Activated CD4-positive, alpha-beta T cell treated with anti-CD3 and anti-CD28 coated beads, Interleukin-2, amount 50 U/mL, for 4 hours (primary cell): ENCODE measurements at regions not wholly inside any gene's neighbourhood (a gene's known extent, or its start where the extent isn't known, plus 50 kb on each side); places are given as distances from the start of the nearest gene placed in this dataset.
"Not testable (repeated sequence)": the region's sequence is repeated elsewhere in the genome, so short reads cannot be mapped to it uniquely, and the experiment has no call there.

Source experiments
- DNase-seq, 2 experiments: peaks; one replicate each; pipeline ENCODE4 v3.0.0-alpha.2; 2020

DNA sequence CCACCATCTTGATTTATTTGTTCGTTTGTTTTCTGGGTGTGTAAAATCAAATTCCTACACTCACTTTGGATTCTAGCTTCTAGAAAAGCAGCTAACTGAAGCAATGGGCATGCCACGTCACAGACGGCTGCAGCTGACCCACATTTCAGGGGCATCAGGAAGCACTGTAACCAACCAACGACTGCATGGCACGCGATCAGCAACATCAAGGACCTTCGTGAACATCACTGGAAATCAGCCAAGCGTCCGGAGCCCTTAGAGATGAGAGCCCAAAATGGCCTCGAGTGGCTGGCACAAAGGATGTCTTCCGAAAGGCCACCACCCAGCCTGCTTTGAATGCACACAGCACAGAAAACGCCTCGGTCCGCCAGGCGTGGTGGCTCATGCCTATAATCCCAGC, 191.1 kb downstream of the OLFM1 start:
- DNase-seq, result no peak

DNA sequence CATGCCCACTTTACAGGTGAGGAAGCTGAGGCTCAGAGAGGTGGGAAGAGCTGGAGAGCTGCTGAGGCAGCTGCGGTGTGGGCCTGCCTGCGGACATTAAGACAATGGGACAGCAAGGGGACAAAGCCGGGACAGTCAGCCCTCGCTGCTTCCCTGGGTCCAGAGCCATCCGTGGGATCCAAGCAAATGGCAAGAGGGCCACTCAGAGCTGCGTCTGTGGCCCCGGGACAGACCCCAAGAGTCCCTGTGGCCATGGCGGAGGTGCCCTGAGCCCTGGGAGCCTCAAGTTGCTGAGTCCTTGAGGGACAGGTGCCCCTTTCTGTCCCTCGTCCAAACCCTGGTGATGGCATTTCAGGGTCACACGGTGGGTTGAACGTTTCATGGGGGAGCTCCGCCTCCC, 191.9 kb downstream of the OLFM1 start:
- no peak for DNase-seq

GRCh38 chr9:135279834-135280393, 192.4 kb downstream of the OLFM1 start:
- no peak for DNase-seq

- DNase-seq, result no peak
These were observed 193.2 kb downstream of the OLFM1 start for GRCh38 chr9:135280666-135281065.

DNA sequence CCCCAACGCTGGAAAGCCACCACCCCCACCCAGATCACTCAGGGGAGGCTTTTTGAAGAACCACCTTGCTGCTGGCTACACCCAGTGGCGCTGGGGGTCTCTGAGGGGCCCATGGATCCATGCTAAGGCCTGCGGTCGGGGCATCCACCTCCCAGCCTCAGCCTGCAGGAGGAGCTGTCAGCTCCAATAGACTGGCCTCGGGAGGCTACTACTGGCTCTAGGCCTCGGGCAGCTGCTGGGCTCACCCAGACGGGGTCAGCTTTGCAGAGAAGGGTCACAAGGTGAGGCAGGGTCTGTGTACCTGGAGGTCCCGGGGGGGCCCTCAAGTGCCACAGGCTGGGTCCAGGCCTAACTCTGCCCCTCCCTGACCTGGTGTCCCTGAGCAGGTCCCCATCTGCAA, 193.7 kb downstream of the OLFM1 start:
- no peak for DNase-seq

DNA sequence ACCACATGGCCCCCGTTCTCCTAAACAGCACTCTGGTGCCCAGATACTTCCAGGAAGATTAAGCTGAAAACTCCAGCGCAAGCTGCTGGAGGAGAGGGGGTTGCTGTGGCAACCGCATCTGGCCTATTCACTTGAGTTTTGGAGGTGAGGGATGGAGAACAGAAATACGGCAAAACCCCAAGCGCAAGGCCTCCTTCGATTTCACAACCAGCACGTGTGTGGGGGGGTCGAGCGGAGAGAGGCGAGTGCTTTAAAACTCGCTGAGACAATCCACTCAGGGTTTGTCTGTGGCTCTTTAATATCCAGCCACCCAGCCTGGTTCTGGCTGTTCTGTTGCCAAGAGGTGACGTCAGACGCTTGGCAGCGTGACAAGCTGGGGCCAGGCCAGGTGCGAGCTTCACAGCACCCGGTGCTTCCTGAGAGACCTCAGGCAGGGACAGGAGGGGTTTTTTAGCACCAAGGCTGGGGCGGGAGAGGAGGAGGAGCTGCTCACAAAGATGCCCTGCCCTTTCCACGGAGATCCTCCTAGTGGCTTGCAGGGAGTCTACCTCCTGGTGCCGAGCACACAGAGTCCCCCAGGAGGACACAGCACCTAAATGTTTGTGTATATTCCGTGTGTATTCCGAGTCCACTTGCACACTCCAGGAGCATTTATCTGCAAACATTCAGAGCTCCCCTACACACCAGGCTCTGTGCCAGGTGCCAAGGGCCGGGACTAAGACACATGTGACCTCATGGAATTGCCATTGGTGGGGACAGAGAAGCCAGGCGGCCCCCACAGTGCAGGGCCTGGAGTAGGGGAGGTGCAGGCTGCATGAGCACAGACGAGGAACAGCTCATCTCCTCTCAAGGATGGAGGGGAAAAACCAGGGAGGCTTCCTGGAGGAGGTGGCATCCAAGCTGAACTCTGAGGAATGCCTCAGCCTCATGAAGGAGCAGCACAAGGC, 194.6 kb downstream of the OLFM1 start:
- DNase-seq, result no peak

GRCh38 chr9:135282808-135283207, 195.3 kb downstream of the OLFM1 start:
- DNase-seq, result no peak

GRCh38 chr9:135283671-135284070, 195.9 kb upstream of the PPP1R26 start:
- DNase-seq, result no peak

- no peak for DNase-seq
These were observed 195.0 kb upstream of the PPP1R26 start for GRCh38 chr9:135284386-135285134.

DNA sequence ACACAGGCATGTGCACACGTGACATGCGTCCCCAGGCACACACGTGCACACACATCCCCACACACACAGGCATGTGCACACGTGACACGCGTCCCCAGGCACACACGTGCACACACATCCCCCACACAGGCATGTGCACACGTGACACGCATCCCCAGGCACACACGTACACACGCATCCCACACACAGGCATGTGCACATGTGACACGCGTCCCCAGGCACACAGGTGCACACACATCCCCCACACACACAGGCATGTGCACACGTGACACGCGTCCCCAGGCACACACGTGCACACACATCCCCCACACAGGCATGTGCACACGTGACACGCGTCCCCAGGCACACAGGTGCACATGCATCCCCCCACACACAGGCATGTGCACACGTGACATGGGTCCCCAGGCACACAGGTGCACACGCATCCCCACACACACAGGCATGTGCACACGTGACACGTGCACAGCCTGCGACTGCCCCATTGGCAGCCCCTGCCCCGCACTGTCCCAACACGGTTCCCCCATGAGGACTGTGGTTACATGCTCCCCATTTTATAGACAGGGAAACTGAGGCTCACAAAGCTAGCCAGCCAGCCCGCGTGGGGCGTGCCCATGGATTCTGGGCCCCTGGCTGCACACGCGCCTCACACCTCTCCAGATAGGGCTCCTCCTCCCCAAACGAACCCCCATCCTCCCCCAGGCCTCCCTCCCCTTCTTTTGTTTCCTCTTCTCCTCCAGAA, 193.2 kb upstream of the PPP1R26 start:
- not testable (repeated sequence) for DNase-seq

DNA sequence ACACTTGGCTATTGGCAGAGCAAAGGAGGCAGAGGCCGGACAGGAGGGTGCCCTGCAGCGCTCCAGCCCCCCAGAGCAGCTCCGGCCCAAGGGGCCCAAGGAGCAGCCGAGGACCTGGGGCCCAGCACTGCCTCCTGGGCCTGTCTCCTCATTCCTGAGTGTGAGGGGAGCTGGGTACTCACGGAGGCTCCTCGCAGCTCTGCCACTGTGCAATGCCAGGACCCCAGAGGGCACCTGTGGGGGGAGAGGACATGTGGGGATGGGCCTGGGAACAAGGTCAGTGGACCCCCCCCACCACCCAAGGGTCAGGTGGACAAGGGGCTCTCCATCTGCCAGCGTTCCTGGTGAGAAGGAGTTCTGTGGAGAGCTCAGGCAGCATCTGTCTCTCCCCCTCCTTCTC, 192.6 kb upstream of the PPP1R26 start:
- no peak for DNase-seq

DNA sequence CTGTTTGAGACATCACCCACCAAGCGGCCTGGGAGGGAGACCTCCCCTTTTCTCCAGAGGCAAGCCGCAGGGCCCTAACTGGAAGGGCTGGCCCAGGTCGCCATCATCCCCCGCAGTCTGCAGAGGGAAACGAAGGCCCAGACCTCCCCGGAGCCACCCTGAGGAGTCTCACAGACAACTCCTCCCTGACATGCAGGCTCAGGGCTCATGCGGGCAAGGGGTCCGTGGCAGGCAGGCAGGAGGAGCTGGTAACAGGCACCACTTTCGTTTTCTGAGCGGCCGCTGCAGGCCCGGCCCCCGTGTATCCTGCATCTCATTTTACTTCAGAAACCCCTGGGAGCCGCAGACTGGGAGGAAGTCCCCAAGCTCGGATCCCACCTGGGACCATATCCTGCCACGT, 192.0 kb upstream of the PPP1R26 start:
- DNase-seq, result no peak

DNA sequence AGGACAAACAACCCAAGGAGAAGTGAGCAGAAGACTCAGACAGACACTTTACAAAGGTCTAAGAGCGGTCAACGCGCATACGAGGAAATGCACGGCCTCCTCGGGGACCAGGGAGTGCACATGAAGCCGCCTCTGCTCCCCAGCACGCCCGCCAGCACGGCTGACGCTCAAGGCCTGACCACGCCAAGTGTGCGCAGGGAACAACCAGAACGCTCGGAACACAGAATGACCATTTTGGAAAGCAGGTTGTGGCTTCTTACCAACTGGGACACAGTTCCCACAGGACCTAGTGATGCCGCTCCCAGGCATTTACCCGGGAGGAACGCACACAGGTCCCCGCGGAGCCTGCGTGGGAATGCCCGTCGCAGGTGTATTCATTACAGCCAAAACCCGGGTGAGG, 191.5 kb upstream of the PPP1R26 start:
- DNase-seq, result no peak

- DNase-seq, result no peak
These were observed 190.5 kb upstream of the PPP1R26 start for GRCh38 chr9:135289081-135289491.

- no peak for DNase-seq
These were observed 189.5 kb upstream of the PPP1R26 start for GRCh38 chr9:135290086-135290485.

DNA sequence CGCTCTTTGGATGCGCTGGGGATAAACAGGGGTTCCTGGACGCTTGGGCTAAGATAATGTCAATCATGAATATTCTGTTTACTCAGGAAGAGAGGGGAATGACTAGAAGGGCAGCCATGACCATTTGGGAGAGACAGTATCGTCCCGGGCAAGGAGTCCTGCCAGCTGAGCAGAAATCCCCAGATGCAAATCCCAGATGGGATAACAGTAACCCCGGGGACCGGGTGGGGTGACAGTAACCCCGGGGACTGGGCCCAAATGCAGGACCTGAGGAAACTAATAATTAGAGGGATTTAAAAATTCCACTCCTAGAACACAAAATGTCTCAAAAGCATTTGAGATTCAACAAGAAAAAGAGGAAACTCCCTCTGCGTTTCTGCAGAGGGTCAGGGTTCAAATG, 189.0 kb upstream of the PPP1R26 start:
- no peak for DNase-seq

DNA sequence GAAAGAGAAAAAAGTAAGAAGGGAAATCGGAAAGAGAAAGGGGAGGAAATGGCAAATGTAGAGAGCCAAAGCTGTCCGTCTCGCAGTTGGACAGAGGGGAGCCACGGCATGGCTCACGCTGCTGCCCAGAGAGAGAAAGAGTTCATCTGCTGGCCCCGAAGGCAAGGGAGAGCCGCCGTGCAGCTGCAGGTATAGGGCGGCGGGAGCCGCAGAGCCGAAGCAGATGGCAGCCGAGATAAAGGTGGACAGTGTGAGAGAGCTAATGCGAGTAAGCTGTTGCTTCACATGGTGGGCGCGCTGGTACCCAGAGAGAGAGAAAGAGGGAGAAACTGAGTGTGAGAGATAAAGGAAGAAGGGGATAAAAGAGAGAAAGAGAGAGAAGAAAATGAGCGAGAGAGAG, 188.4 kb upstream of the PPP1R26 start:
- DNase-seq, result no peak

- DNase-seq, result no peak
These were observed 184.7 kb upstream of the PPP1R26 start for GRCh38 chr9:135294836-135295235.

DNA sequence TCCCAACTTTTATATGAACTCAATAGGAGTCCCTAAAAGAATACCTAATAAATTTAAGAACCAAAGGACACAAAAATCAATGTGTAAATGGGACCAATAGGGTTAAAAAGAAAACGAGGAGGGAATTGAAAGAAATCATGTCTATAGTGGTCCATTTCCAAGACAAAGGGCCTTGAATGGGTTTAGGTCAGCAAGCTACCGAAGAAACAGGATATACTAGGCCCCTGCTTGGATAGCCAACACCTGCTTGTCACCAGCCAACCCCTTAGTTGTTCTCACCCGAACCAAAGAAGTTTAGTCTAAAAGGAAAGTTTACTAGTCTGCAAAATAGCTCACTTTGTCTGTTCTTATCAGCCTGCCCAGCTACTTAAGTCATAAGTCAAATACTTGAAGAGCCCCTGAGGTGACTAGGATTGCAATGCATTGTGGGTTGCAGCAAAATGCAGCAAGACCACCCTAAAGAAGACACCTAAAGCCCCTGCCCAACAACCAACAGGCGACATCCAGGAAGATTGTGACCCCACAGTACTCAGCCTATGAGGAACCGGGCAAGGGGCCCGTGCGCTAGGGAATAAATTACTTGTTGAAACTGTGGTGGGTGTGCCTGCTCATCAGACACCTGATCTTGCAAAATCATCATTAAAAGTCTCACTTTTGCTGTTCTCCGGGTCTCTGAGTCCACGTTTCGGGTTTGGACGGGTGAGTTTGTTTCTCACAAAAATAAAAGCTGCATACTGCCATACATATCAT, 183.9 kb upstream of the PPP1R26 start:
- DNase-seq, result no peak

DNA sequence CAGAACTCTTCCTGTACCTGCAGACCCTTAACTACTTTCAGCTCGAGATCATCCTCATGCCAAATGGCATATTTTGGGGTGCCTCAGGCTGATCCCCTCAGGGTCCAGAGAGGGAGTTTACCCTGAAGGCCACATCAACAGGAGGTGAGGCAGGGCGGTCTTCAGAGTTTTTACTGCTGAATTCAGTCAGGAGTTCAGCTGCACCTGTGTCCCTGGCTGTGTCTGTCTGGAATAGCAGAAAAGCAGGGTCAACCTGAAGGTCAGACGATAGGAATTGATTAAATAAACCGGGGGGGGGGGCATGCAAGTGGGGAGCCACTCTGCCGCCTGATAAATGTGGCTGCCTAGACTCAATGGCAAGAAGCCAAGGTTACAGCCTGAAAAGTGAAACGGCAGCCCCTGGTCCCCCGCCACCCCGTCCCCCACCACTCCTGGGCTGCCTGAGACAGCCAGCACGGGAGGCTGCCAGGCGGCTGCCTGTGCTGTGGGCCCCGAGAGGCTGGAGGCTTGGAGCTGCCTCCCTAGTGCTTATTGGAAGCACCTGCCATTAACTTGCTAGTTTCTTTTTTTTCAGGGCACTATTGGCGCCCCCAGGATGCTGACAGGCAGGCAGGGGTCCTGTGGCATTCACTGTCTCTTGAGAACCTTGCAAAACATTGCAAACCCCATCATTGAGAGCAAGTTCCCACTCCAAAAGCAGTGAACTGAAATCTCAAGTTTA, 182.7 kb upstream of the PPP1R26 start:
- DNase-seq, result no peak

DNA sequence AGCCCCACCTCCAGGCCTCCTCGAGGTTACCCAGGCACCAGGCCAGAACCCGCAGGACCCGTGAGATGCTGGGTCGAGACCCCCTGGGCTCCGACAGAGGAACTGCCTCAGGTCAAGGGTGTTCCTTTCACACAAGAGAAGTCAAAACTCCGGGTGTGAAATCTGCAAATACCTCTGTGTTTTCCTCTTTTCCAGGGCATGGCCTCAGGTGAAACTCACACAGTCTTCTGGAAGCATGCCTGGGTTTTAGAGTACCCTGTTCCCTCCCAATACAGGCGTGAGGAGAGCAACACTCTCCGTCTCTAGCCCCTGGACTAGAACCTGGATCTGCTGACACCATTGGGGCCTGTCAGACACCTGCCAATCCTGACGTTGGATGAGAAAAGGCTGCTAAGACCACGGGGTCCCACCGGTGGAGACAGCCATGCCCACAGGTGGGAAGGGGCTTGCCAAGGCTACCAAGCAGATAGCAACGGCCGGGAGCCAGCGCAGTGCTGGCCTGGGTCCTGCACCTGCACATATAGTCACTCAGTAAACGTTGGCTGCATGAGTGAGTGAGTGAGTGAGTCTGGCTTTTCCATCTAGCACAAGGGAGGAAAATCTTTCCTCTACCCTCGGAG, 182.0 kb upstream of the PPP1R26 start:
- DNase-seq, result no peak
